ENCODE measurements at regions not wholly inside any gene's neighbourhood (a gene's known extent, or its start where the extent isn't known, plus 50 kb on each side); places are given as distances from the start of the nearest gene placed in this dataset.

GRCh38 chr9:87113874-87114273 is 166.6 kb upstream of the GAS1 start:
- no peaks in the 10 kb centered on the region for H3K9me3 ChIP-seq (ENCODE audit: control insufficient read depth in 1 of 2, insufficient read depth in 1 of 2, low read depth in 1 of 2, low read length in 2 of 2)
- no peak overlapping the region for H3K4me2 ChIP-seq (ENCODE audit: low read length)
- CTCF ChIA-PET = no interaction called here
- no peak overlapping the region for H2AFZ ChIP-seq (ENCODE audit: low read depth, low read length, poor library complexity, severe bottlenecking)
- H3K4me3 ChIP-seq (replicated peaks in 1 of 2; ENCODE audit: low read depth in 1 of 2, low read length in 2 of 2) = no peak overlapping the region
- H4K20me1 ChIP-seq (ENCODE audit: insufficient read depth) = no peaks in the 10 kb centered on the region
- DNase-seq (ENCODE audit: low read depth, low spot score) (no peak), ATAC-seq (no peak)
- intact Hi-C loops (cut with micrococcal nuclease) = loop anchor here (10.0 kb wide), 1 partner anchor 211 kb away; no protein-coding TSS in a partner anchor
- H3K27me3 ChIP-seq (ENCODE audit: insufficient read depth, low read length) = peaks cover 47% of the 10 kb centered on the region
- H3K79me2 ChIP-seq (ENCODE audit: insufficient read depth, low read length) = no peaks in the 10 kb centered on the region
- TF ChIP-seq ATF3 (IDR thresholded peaks at IDR 0.05) (no peak), CTCF (IDR thresholded peaks at IDR 0.05 in 2 of 3, conservative IDR thresholded peaks at IDR 0.05 in 1 of 3; ENCODE audit: borderline replicate concordance in 1 of 3, insufficient read depth in 1 of 3, low read depth in 2 of 3, low read length in 2 of 3) (no peak), ZFX (IDR thresholded peaks at IDR 0.05) (no peak), SP1 (IDR thresholded peaks at IDR 0.05; ENCODE audit: low read depth) (no peak), SRF (IDR thresholded peaks at IDR 0.05; ENCODE audit: low read depth) (no peak), RAD21 (IDR thresholded peaks at IDR 0.05; ENCODE audit: low read depth) (no peak), SIN3A (IDR thresholded peaks at IDR 0.05; ENCODE audit: low read depth) (no peak), FOSL1 (IDR thresholded peaks at IDR 0.05; ENCODE audit: low read depth) (no peak), ELF1 (IDR thresholded peaks at IDR 0.05; ENCODE audit: borderline replicate concordance, low read depth) (no peak), ZBTB33 (IDR thresholded peaks at IDR 0.05; ENCODE audit: extremely low read depth, insufficient replicate concordance, low read length) (no peak), EZH2phosphoT487 (IDR thresholded peaks at IDR 0.05; ENCODE audit: borderline replicate concordance) (no peak), EZH2 (IDR thresholded peaks at IDR 0.05) (no peak), JUND (IDR thresholded peaks at IDR 0.05) (no peak), EGR1 (IDR thresholded peaks at IDR 0.05; ENCODE audit: low read depth) (no peak), ZNF274 (IDR thresholded peaks at IDR 0.05; ENCODE audit: low read depth, low read length) (no peak), REST (IDR thresholded peaks at IDR 0.05; ENCODE audit: low read depth) (no peak), MAX (IDR thresholded peaks at IDR 0.05) (no peak), POLR2AphosphoS5 (IDR thresholded peaks at IDR 0.05; ENCODE audit: low read depth, low read length) (no peak)
- BruUV-seq (replicated peaks) = no TSS peak
- no peak overlapping the region for H3K27ac ChIP-seq (ENCODE audit: low read depth, low read length)
- H3K9ac ChIP-seq (ENCODE audit: low read length) = no peak overlapping the region
- H3K9me2 ChIP-seq (ENCODE audit: insufficient read depth) = no peaks in the 10 kb centered on the region
- POLR2A ChIA-PET = no interaction called here
- H3K36me3 ChIP-seq (ENCODE audit: control insufficient read depth in 1 of 2, insufficient read depth in 2 of 2, low read length in 2 of 2) = no peaks in the 10 kb centered on the region
- RAD21 ChIA-PET (ENCODE audit: low non-redundant PET in 1 of 2, low total read pairs in 2 of 2, uncharacterized antibody in 2 of 2, unreplicated experiment in 2 of 2) = no interaction called here
- no peaks in the 10 kb centered on the region for H3K4me1 ChIP-seq (ENCODE audit: control insufficient read depth in 1 of 2, insufficient read depth in 2 of 2, low read length in 2 of 2)

Measured in HCT116 (cell line).